DND-41 (cell line): ENCODE measurements at regions not wholly inside any gene's neighbourhood (a gene's known extent, or its start where the extent isn't known, plus 50 kb on each side); places are given as distances from the start of the nearest gene placed in this dataset.

Experiments used
- EZH2 ChIP-seq: IDR thresholded peaks from 3 replicates; pipeline ENCODE4 v1.6.1; 2012; ENCODE audit warnings: borderline replicate concordance, low read depth, mild to moderate bottlenecking, moderate library complexity, low read length, inconsistent platforms; ENCODE audit not compliant: severe bottlenecking
- TF ChIP-seq, protein P1 (sequence below): IDR thresholded peaks from 2 replicates; pipeline ENCODE4 v1.5.1; 2012; ENCODE audit warnings: borderline replicate concordance, low read length, moderate library complexity, mild to moderate bottlenecking; ENCODE audit not compliant: poor library complexity, severe bottlenecking; ENCODE audit errors: extremely low read depth

DNA sequence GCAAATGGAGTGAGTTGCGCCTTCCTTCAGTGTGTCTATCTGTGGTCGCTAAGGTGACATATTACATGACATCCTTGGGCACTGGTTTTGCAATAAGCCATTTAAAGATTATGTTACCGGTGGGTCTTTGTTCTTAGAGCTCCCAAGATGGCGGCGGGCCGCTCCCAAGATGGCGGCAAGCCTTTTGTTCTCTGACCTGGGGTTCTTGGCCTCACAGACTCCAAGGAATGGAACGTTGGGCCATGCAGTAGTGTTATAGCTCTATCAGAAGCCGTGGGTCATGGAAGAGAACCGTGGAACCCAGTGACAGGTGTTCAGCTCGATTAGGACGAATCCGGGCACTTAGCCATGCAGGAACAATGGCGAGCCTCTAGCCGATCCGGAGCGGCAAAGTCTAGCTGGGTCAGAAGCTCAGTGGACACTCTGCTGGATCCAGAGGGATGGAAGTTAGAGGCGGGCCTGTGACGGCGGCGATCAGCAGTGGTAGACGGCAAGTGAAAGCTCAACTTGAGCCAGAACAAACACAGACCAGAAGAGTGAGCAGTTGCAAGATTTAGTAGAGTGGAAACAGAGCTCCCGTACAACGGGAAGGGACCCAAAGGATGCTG lies 188.6 kb downstream of the TEX29 start:
- TF ChIP-seq, protein P1, sequence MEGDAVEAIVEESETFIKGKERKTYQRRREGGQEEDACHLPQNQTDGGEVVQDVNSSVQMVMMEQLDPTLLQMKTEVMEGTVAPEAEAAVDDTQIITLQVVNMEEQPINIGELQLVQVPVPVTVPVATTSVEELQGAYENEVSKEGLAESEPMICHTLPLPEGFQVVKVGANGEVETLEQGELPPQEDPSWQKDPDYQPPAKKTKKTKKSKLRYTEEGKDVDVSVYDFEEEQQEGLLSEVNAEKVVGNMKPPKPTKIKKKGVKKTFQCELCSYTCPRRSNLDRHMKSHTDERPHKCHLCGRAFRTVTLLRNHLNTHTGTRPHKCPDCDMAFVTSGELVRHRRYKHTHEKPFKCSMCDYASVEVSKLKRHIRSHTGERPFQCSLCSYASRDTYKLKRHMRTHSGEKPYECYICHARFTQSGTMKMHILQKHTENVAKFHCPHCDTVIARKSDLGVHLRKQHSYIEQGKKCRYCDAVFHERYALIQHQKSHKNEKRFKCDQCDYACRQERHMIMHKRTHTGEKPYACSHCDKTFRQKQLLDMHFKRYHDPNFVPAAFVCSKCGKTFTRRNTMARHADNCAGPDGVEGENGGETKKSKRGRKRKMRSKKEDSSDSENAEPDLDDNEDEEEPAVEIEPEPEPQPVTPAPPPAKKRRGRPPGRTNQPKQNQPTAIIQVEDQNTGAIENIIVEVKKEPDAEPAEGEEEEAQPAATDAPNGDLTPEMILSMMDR = no peak
- TF ChIP-seq EZH2 = no peak
